ENCODE measurements at regions not wholly inside any gene's neighbourhood (a gene's known extent, or its start where the extent isn't known, plus 50 kb on each side); places are given as distances from the start of the nearest gene placed in this dataset.

DNA sequence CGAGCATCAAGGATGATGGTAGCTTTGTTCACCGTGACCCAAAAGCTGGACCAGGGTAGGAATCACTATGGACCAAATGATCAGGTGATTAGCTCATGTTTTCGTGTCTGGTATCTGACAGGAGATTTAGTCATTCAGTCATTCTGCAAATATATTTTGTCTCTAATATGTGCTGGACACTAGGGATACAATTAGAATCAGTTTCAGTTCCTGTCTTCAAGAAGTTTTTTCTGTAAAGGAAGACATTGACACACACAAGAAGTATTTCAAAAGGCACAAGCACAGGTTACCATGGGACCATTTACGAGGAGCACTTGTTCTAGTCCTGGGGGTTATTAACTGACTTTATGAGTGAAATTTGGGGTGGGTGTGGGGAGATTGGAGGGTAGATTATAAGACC lies 244.9 kb downstream of the HIVEP2 start:
- Histone ChIP-seq H4K8ac (ENCODE audit: low read depth, low read length) (no peak overlapping the region), H3K4me3 (ENCODE audit: low read depth, low read length) (no peak overlapping the region), H3K4me1 (ENCODE audit: control insufficient read depth in 1 of 2, insufficient read depth in 2 of 2, low read length in 2 of 2) (peaks cover 2 to 7% of the 10 kb centered on the region in 2 experiments), H3K27ac (ENCODE audit: low read depth, low read length) (no peak overlapping the region), H3K23ac (ENCODE audit: low read length) (no peak overlapping the region), H2BK120ac (ENCODE audit: insufficient read depth, low read length, poor library complexity) (no peak overlapping the region), H4K91ac (ENCODE audit: low read depth, low read length) (no peak overlapping the region), H2BK12ac (ENCODE audit: low read length) (no peak overlapping the region), H3K4me2 (ENCODE audit: low read length) (no peak overlapping the region), H3K14ac (ENCODE audit: low read length) (no peak overlapping the region), H2AK5ac (ENCODE audit: low read length) (no peak overlapping the region), H2AFZ (ENCODE audit: insufficient read depth, low read length, poor library complexity) (no peak overlapping the region), H4K12ac (ENCODE audit: low read depth, low read length) (no peak overlapping the region), H3K18ac (ENCODE audit: low read length) (no peak overlapping the region), H3K9me3 (ENCODE audit: insufficient read depth, low read depth, low read length) (no peaks in the 10 kb centered on the region), H3K4ac (ENCODE audit: low read depth, low read length) (no peak overlapping the region), H3K79me1 (ENCODE audit: low read length) (no peaks in the 10 kb centered on the region), H2BK5ac (ENCODE audit: low read depth, low read length, poor library complexity) (no peak overlapping the region), H3K27me3 (ENCODE audit: insufficient read depth, low read length) (no peaks in the 10 kb centered on the region), H3K36me3 (ENCODE audit: control insufficient read depth in 1 of 2, insufficient read depth in 2 of 2, low read length in 2 of 2) (no peaks in the 10 kb centered on the region), H3K9ac (ENCODE audit: low read length) (no peak overlapping the region), H3K79me2 (ENCODE audit: control insufficient read depth, insufficient read depth, low read length, poor library complexity) (no peaks in the 10 kb centered on the region)
- WGBS (ENCODE audit: extremely low coverage, insufficient coverage, insufficient read length): no CpG with 5 or more reads among the region's 4 CpGs
- peak in 1 of 2 donors; percentile 21 for DNase-seq

DNA sequence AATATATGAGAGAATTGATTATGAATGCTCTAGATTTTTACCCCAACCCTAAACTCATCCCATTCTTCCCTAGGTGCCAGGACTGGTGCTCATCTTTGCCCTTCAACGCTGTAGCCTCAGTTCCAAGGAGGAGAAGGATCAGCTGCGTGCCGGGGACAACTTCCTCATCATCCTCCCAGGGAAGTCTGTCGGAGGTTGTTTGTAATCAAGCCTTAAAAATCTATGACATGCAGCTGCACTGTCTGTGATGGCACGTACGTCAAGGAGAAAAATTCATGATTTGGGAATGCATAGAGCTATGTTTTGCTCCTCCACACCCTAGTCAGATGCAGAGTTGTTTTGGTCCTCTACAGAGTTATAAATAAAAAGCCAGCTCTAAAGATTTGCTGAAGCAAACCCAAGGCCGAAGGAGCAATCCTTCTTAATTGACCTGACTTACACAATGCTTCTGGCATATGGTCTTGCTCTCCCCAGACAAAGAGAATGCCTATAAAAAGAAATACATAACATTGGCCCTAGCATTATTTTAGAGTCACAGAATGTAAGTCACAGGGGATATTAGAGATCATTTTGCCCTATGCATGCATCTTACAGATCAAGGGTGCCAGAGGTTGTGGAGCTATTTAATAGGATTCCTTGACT lies 244.2 kb downstream of the HIVEP2 start:
- Histone ChIP-seq H4K8ac (ENCODE audit: low read depth, low read length) (no peak overlapping the region), H3K9me3 (ENCODE audit: insufficient read depth, low read depth, low read length) (no peaks in the 10 kb centered on the region), H3K27ac (ENCODE audit: low read depth, low read length) (no peak overlapping the region), H4K12ac (ENCODE audit: low read depth, low read length) (no peak overlapping the region), H3K36me3 (ENCODE audit: control insufficient read depth in 1 of 2, insufficient read depth in 2 of 2, low read length in 2 of 2) (no peaks in the 10 kb centered on the region), H2AFZ (ENCODE audit: insufficient read depth, low read length, poor library complexity) (no peak overlapping the region), H2BK120ac (ENCODE audit: insufficient read depth, low read length, poor library complexity) (no peak overlapping the region), H3K4me2 (ENCODE audit: low read length) (no peak overlapping the region), H3K9ac (ENCODE audit: low read length) (no peak overlapping the region), H2AK5ac (ENCODE audit: low read length) (no peak overlapping the region), H2BK5ac (ENCODE audit: low read depth, low read length, poor library complexity) (no peak overlapping the region), H3K4me1 (ENCODE audit: control insufficient read depth in 1 of 2, insufficient read depth in 2 of 2, low read length in 2 of 2) (peaks cover 2 to 7% of the 10 kb centered on the region in 2 experiments), H3K4ac (ENCODE audit: low read depth, low read length) (no peak overlapping the region), H4K91ac (ENCODE audit: low read depth, low read length) (no peak overlapping the region), H2BK12ac (ENCODE audit: low read length) (no peak overlapping the region), H3K79me1 (ENCODE audit: low read length) (no peaks in the 10 kb centered on the region), H3K27me3 (ENCODE audit: insufficient read depth, low read length) (no peaks in the 10 kb centered on the region), H3K14ac (ENCODE audit: low read length) (no peak overlapping the region), H3K79me2 (ENCODE audit: control insufficient read depth, insufficient read depth, low read length, poor library complexity) (no peaks in the 10 kb centered on the region), H3K23ac (ENCODE audit: low read length) (no peak overlapping the region), H3K4me3 (ENCODE audit: low read depth, low read length) (no peak overlapping the region), H3K18ac (ENCODE audit: low read length) (no peak overlapping the region)
- DNase-seq: peak in 1 of 2 donors; percentile 52
- no CpG with 5 or more reads among the region's 7 CpGs for WGBS (ENCODE audit: extremely low coverage, insufficient coverage, insufficient read length)

All from trophoblast cell (in vitro differentiated cells and primary cell).